ENCODE measurements at regions not wholly inside any gene's neighbourhood (a gene's known extent, or its start where the extent isn't known, plus 50 kb on each side); places are given as distances from the start of the nearest gene placed in this dataset.

GRCh38 chr20:63060057-63060991, 53.6 kb upstream of the BHLHE23 start:
- Histone ChIP-seq H3K36me3 (ENCODE audit: insufficient read depth, low read length) (no peaks in the 10 kb centered on the region), H3K9me2 (ENCODE audit: insufficient read depth, low read length) (no peaks in the 10 kb centered on the region), H3K4me2 (ENCODE audit: low read length) (no peak overlapping the region), H3K79me2 (ENCODE audit: insufficient read depth, low read depth, low read length) (no peaks in the 10 kb centered on the region), H3K4me1 (ENCODE audit: insufficient read depth, low read length, poor library complexity, severe bottlenecking) (no peaks in the 10 kb centered on the region), H2AFZ (ENCODE audit: low read length) (no peak overlapping the region), H3K27ac (ENCODE audit: low read depth, low read length, poor library complexity, severe bottlenecking) (no peak overlapping the region), H3K4me3 (ENCODE audit: low read depth, low read length, poor library complexity, severe bottlenecking) (no peak overlapping the region), H4K20me1 (ENCODE audit: insufficient read depth, low read length) (no peaks in the 10 kb centered on the region), H3K9me3 (ENCODE audit: low read length) (peaks cover 10% of the 10 kb centered on the region)
- no TSS peak for BruUV-seq (replicated peaks)
- ChIA-PET POLR2A (no interaction called here), CTCF (ENCODE audit: unreplicated experiment) (no interaction called here)
- no peak for TF ChIP-seq CTCF (conservative IDR thresholded peaks at IDR 0.05; ENCODE audit: low read length)
- no peak for TF ChIP-seq EZH2phosphoT487 (IDR thresholded peaks at IDR 0.05; ENCODE audit: borderline replicate concordance, low read depth, low read length)
- intact Hi-C loops (cut with micrococcal nuclease; ENCODE audit: unreplicated experiment) = no loop called here
- DNase-seq (ENCODE audit: low spot score) = no peak

- Histone ChIP-seq H3K27ac (ENCODE audit: low read depth, low read length, poor library complexity, severe bottlenecking) (no peak overlapping the region), H3K4me3 (ENCODE audit: low read depth, low read length, poor library complexity, severe bottlenecking) (no peak overlapping the region), H4K20me1 (ENCODE audit: insufficient read depth, low read length) (no peaks in the 10 kb centered on the region), H3K9me2 (ENCODE audit: insufficient read depth, low read length) (no peaks in the 10 kb centered on the region), H3K36me3 (ENCODE audit: insufficient read depth, low read length) (no peaks in the 10 kb centered on the region), H2AFZ (ENCODE audit: low read length) (no peak overlapping the region), H3K4me2 (ENCODE audit: low read length) (no peak overlapping the region), H3K4me1 (ENCODE audit: insufficient read depth, low read length, poor library complexity, severe bottlenecking) (no peaks in the 10 kb centered on the region), H3K79me2 (ENCODE audit: insufficient read depth, low read depth, low read length) (no peaks in the 10 kb centered on the region), H3K9me3 (ENCODE audit: low read length) (peaks cover 10% of the 10 kb centered on the region)
- ChIA-PET POLR2A (no interaction called here), CTCF (ENCODE audit: unreplicated experiment) (no interaction called here)
- no TSS peak for BruUV-seq (replicated peaks)
- intact Hi-C loops (cut with micrococcal nuclease; ENCODE audit: unreplicated experiment) = no loop called here
- TF ChIP-seq EZH2phosphoT487 (IDR thresholded peaks at IDR 0.05; ENCODE audit: borderline replicate concordance, low read depth, low read length) = no peak
- TF ChIP-seq CTCF (conservative IDR thresholded peaks at IDR 0.05; ENCODE audit: low read length) = no peak
- DNase-seq (ENCODE audit: low spot score) = no peak
Observed at GRCh38 chr20:63059684-63060056, 52.9 kb upstream of the BHLHE23 start.

GRCh38 chr20:63058696-63059335, 52.1 kb upstream of the BHLHE23 start:
- TF ChIP-seq CTCF (conservative IDR thresholded peaks at IDR 0.05; ENCODE audit: low read length) (no peak), EZH2phosphoT487 (IDR thresholded peaks at IDR 0.05; ENCODE audit: borderline replicate concordance, low read depth, low read length) (no peak)
- peaks cover 10% of the 10 kb centered on the region for H3K9me3 ChIP-seq (ENCODE audit: low read length)
- no peak overlapping the region for H3K4me2 ChIP-seq (ENCODE audit: low read length)
- no peaks in the 10 kb centered on the region for H4K20me1 ChIP-seq (ENCODE audit: insufficient read depth, low read length)
- H3K27ac ChIP-seq (ENCODE audit: low read depth, low read length, poor library complexity, severe bottlenecking) = no peak overlapping the region
- H3K79me2 ChIP-seq (ENCODE audit: insufficient read depth, low read depth, low read length) = no peaks in the 10 kb centered on the region
- no TSS peak for BruUV-seq (replicated peaks)
- intact Hi-C loops (cut with micrococcal nuclease; ENCODE audit: unreplicated experiment) = no loop called here
- no peak for DNase-seq (ENCODE audit: low spot score)
- H2AFZ ChIP-seq (ENCODE audit: low read length) = no peak overlapping the region
- no peaks in the 10 kb centered on the region for H3K36me3 ChIP-seq (ENCODE audit: insufficient read depth, low read length)
- H3K4me1 ChIP-seq (ENCODE audit: insufficient read depth, low read length, poor library complexity, severe bottlenecking) = no peaks in the 10 kb centered on the region
- CTCF ChIA-PET (ENCODE audit: unreplicated experiment) = no interaction called here
- POLR2A ChIA-PET = no interaction called here
- no peak overlapping the region for H3K4me3 ChIP-seq (ENCODE audit: low read depth, low read length, poor library complexity, severe bottlenecking)
- H3K9me2 ChIP-seq (ENCODE audit: insufficient read depth, low read length) = no peaks in the 10 kb centered on the region
